GM13977 (cell line): ENCODE measurements at regions not wholly inside any gene's neighbourhood (a gene's known extent, or its start where the extent isn't known, plus 50 kb on each side); places are given as distances from the start of the nearest gene placed in this dataset.

Experiments
- DNase-seq: peaks from one replicate; pipeline ENCODE4 v3.0.0; 2012; ENCODE audit warnings: low spot score
- CTCF ChIP-seq: IDR thresholded peaks from 2 replicates; pipeline ENCODE4 v1.5.1; 2012; ENCODE audit warnings: mild to moderate bottlenecking, control low read depth; ENCODE audit not compliant: insufficient read depth; ENCODE audit errors: extremely low read depth, missing control alignments
- in situ Hi-C: fragments of 300-500 bp; cut with MboI; formaldehyde crosslinking; loops from one replicate; pipeline ENCODE4 v1.12.0; 2022; ENCODE audit warnings: low sequenced_read_pairs, low pct_unique_long_range_greater_than_20kb, mixed read lengths, inconsistent platforms; ENCODE audit not compliant: unreplicated experiment

DNA sequence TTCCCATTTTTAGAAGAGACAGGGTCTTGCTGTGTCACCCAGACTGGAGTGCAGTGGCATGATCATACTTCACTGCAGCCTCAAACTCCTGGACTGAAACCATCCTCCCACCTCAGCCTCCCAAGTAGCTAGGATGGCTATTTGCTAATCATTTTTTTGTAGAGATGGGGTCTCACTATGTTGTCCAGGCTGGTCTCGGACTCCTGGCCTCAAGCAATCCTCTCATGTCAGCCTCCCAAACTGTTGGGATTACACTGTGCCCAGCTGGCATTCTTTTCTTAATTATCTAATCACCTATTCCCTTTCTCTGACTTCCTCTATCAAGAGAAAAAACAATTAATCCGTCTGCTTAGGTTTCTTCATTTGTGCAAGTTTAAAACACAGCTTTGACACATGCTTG, 172.5 kb upstream of the TRIM24 start:
- no peak for DNase-seq
- in situ Hi-C loops = no loop called here
- TF ChIP-seq CTCF = no peak

DNA sequence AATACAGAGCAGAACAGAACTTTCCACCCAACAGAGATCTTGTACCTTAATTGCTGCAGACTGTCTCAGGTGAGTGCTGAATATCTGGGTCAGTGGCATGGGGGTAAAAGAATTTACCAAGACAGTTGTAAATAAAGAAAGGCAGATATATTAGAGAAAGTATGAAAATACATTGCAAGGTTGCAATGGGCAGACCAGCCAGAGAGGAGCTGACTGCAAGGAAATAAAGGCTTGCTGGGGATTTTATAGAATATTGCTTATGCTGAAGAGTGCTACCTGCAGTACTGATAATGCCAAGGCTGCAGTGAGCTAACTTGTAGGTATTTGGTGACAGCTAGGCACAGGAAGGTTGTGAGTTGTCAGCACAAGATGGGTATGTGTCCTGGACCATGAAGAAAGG, 171.0 kb upstream of the TRIM24 start:
- TF ChIP-seq CTCF = no peak
- in situ Hi-C loops = no loop called here
- no peak for DNase-seq

- TF ChIP-seq CTCF = no peak
- DNase-seq = no peak
- in situ Hi-C loops = no loop called here
Measured at GRCh38 chr7:138289864-138290263, 170.2 kb upstream of the TRIM24 start.

DNA sequence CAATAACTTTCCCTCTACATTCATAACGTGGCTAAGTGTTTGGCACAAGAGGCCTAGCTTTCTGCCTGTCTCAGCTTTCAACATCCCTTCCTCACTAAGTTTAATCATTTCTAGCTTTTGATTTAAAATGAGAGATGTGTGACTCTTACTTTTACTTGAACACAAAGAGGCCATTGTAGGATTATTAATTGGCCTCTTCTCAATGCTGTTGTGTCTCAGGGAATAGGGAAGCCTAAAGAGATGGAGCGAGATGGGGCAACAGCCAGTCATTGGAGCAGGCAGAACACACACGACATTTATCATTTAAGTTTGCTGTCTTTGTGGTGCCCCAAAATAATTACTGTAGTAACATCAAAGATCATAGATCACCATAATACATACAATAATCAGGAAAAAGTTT, 167.1 kb upstream of the TRIM24 start:
- in situ Hi-C loops = no loop called here
- no peak for DNase-seq
- TF ChIP-seq CTCF = no peak

DNA sequence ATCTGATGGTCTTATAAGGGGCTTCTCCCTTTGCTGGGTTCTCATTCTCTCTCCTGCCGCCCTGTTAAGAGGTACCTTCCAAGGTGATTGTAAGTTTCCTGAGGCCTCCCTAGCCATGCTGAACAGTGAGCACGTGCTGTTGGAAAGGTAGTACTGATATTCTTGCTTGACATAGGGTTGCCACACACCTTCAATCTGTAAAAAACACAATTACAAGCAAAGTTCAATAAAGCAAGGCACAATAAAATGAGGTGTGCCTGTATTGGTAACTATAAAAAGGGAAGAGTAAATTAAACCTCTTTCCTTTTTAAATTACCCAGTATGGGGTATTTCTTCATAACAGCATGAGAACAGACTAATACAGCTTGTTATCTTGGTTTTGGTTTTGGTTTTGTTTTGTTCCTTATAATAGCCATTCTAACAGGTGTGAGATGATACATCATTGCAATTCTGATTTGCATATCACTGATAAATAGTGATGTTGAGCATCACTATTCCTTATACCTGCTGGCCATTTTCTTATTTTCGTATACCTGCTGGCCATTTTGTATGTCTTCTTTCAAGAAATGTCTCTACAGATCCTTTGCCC, 164.9 kb upstream of the TRIM24 start:
- DNase-seq = no peak
- TF ChIP-seq CTCF = no peak
- in situ Hi-C loops = no loop called here

GRCh38 chr7:138297526-138297925, 162.5 kb upstream of the TRIM24 start:
- DNase-seq = no peak
- TF ChIP-seq CTCF = no peak
- in situ Hi-C loops = no loop called here

DNA sequence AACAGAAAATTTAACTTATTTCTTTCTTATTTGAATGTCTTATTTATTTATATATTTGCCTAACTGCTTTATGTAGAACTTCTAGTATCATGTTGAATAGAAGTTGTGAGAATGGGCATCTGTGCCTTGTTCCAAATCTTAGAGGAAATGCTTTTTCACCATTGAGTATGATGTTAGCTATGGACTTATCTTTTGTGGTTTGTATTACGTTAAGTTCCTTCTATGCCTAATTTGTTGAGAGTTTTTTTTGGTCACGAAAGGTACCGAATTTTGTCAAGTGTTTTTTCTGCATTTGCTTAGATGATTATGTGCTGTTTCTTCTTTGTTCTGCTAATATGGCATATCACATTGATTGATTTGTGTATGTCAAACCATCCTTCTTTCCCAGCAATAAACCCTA, 161.0 kb upstream of the TRIM24 start:
- in situ Hi-C loops = no loop called here
- TF ChIP-seq CTCF = no peak
- DNase-seq = no peak
